HepG2 (cell line): ENCODE measurements at regions not wholly inside any gene's neighbourhood (a gene's known extent, or its start where the extent isn't known, plus 50 kb on each side); places are given as distances from the start of the nearest gene placed in this dataset.

ENCODE experiments used
- FOXA1 ChIP-seq, 2 experiments: fragments of 450-650 bp in 1 of 2; sonication (generic) in 1 of 2; formaldehyde crosslinking in 1 of 2; IDR thresholded peaks; 2 replicates each; pipeline versions ENCODE4 v1.4.0 to v1.6.1; 2016 to 2020; ENCODE audit warnings: missing genetic modification reagents in 1 of 2
- FOXP1 ChIP-seq, 2 experiments: fragments of 450-650 bp in 1 of 2; IDR thresholded peaks; 2 replicates each; pipeline ENCODE4 v1.6.1; 2017 to 2018; ENCODE audit warnings: antibody characterized with exemption in 1 of 2
- HMG20A ChIP-seq: IDR thresholded peaks from 2 replicates; pipeline ENCODE4 v1.6.1; 2016; ENCODE audit warnings: borderline replicate concordance
- KDM5A ChIP-seq: fragments of 200-600 bp; sonication (generic); IDR thresholded peaks from 2 replicates; pipeline ENCODE4 v1.7.0; 2018; ENCODE audit warnings: antibody characterized with exemption, mild to moderate bottlenecking, low read length, borderline replicate concordance
- MTF1 ChIP-seq: sonication (generic); formaldehyde crosslinking; IDR thresholded peaks from 2 replicates; pipeline ENCODE4 v1.5.0; 2020; ENCODE audit warnings: missing genetic modification reagents
- NFYB ChIP-seq: sonication (generic); formaldehyde crosslinking; IDR thresholded peaks from 2 replicates; pipeline ENCODE4 v1.4.0; 2020; ENCODE audit warnings: missing genetic modification reagents
- POLR2A ChIP-seq, 2 experiments: IDR thresholded peaks; 2 replicates each; pipeline ENCODE4 v1.6.1; 2011; ENCODE audit warnings: low read depth in 2 of 2, low read length in 2 of 2, mild to moderate bottlenecking in 1 of 2, moderate library complexity in 1 of 2; ENCODE audit not compliant: insufficient read depth in 1 of 2
- SAFB2 ChIP-seq: sonication (generic); formaldehyde crosslinking; IDR thresholded peaks from 2 replicates; pipeline ENCODE4 v1.5.1; 2020; ENCODE audit warnings: missing genetic modification reagents, low read depth, mild to moderate bottlenecking, borderline replicate concordance
- SNRNP70 ChIP-seq: fragments of 200-400 bp; formaldehyde crosslinking; IDR thresholded peaks from 2 replicates; pipeline ENCODE4 v1.6.1; 2017; ENCODE audit warnings: mild to moderate bottlenecking, low read depth, low read length, moderate library complexity
- SRSF9 ChIP-seq: fragments of 200-400 bp; formaldehyde crosslinking; IDR thresholded peaks from 2 replicates; pipeline ENCODE4 v1.6.1; 2018; ENCODE audit warnings: borderline replicate concordance, mild to moderate bottlenecking, low read depth, low read length; ENCODE audit not compliant: insufficient read depth, poor library complexity, severe bottlenecking
- TAF15 ChIP-seq: fragments of 200-400 bp; formaldehyde crosslinking; IDR thresholded peaks from one replicate; pipeline ENCODE4 v1.6.1; 2018; ENCODE audit warnings: mild to moderate bottlenecking, low read depth, low read length; ENCODE audit not compliant: poor library complexity, severe bottlenecking
- TF ChIP-seq, protein P1 (sequence below): sonication (generic); formaldehyde crosslinking; conservative IDR thresholded peaks from 2 replicates; pipeline ENCODE4 v1.8.0; 2022; ENCODE audit warnings: low read depth, missing genetic modification reagents
- TF ChIP-seq, protein P2 (sequence below): sonication (generic); formaldehyde crosslinking; IDR thresholded peaks from 2 replicates; pipeline ENCODE4 v1.5.0; 2020; ENCODE audit warnings: missing genetic modification reagents, mild to moderate bottlenecking, borderline replicate concordance

DNA sequence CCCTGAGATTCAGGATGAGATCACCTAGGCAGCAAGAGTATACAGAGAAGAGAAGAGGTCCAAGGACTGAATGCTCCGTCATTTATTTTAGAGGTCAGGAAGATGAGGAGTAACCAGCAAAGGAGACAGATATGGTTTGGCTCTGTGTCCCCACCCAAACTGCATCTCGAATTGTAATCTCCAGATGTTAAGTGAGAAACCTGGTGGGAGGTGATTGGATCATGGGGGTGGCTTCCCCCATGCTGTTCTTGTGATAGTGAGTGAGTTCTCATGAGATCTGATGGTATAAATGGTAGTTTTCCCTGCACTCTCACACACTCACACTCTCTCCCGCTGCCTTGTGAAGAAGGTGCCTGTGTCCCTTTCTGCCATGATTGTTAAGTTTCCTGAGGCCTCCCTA is 60.8 kb downstream of the MID1IP1 start:
- TF ChIP-seq KDM5A (no peak), SNRNP70 (no peak), SAFB2 (CRISPR knock-in tag) (no peak), SRSF9 (no peak), NFYB (CRISPR knock-in tag) (no peak), MTF1 (CRISPR knock-in tag) (no peak), HMG20A (CRISPR knock-in tag) (no peak), POLR2A (IDR thresholded peaks at IDR 0.05; ENCODE audit: insufficient read depth in 1 of 2, low read depth in 2 of 2, low read length in 2 of 2) (no peak), TAF15 (no peak), FOXA1 (IDR thresholded peaks at IDR 0.05) (no peak), FOXA1 (CRISPR knock-in tag; IDR thresholded peaks at IDR 0.05) (no peak), FOXP1 (IDR thresholded peaks at IDR 0.05) (no peak), FOXP1 (CRISPR knock-in tag; IDR thresholded peaks at IDR 0.05) (no peak)
- TF ChIP-seq, protein P1, sequence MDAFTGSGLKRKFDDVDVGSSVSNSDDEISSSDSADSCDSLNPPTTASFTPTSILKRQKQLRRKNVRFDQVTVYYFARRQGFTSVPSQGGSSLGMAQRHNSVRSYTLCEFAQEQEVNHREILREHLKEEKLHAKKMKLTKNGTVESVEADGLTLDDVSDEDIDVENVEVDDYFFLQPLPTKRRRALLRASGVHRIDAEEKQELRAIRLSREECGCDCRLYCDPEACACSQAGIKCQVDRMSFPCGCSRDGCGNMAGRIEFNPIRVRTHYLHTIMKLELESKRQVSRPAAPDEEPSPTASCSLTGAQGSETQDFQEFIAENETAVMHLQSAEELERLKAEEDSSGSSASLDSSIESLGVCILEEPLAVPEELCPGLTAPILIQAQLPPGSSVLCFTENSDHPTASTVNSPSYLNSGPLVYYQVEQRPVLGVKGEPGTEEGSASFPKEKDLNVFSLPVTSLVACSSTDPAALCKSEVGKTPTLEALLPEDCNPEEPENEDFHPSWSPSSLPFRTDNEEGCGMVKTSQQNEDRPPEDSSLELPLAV: no peak
- TF ChIP-seq, protein P2, sequence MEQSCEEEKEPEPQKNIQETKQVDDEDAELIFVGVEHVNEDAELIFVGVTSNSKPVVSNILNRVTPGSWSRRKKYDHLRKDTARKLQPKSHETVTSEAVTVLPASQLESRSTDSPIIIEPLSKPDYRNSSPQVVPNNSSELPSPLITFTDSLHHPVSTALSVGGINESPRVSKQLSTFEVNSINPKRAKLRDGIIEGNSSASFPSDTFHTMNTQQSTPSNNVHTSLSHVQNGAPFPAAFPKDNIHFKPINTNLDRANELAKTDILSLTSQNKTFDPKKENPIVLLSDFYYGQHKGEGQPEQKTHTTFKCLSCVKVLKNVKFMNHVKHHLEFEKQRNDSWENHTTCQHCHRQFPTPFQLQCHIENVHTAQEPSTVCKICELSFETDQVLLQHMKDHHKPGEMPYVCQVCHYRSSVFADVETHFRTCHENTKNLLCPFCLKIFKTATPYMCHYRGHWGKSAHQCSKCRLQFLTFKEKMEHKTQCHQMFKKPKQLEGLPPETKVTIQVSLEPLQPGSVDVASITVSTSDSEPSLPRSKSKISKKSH (CRISPR knock-in tag): no peak
